ENCODE measurements at regions not wholly inside any gene's neighbourhood (a gene's known extent, or its start where the extent isn't known, plus 50 kb on each side); places are given as distances from the start of the nearest gene placed in this dataset.

GRCh38 chr18:8893221-8893620, 187.9 kb downstream of the MTCL1 start:
- no peak for TF ChIP-seq CTCF (conservative IDR thresholded peaks at IDR 0.05; ENCODE audit: low read length)
- no peak for TF ChIP-seq EZH2phosphoT487 (IDR thresholded peaks at IDR 0.05; ENCODE audit: borderline replicate concordance, low read depth, low read length)

Data from OCI-LY7 (cell line).